ENCODE measurements at regions not wholly inside any gene's neighbourhood (a gene's known extent, or its start where the extent isn't known, plus 50 kb on each side); places are given as distances from the start of the nearest gene placed in this dataset.

- no peak overlapping the region for H3K4me2 ChIP-seq (ENCODE audit: insufficient read depth, low read length)
- peaks cover 6% of the 10 kb centered on the region for H3K9me3 ChIP-seq (ENCODE audit: low read depth, low read length)
- H2AFZ ChIP-seq (ENCODE audit: low read length), result no peak overlapping the region
- DNase-seq (ENCODE audit: insufficient read length, low spot score, missing footprints), result no peak
- no peaks in the 10 kb centered on the region for H3K27me3 ChIP-seq (ENCODE audit: insufficient read depth, low read length)
- no peak for TF ChIP-seq CTCF (IDR thresholded peaks at IDR 0.05; ENCODE audit: extremely low read depth, low read depth, low read length)
- H3K36me3 ChIP-seq (ENCODE audit: insufficient read depth, low read length), result no peaks in the 10 kb centered on the region
- no peak overlapping the region for H3K27ac ChIP-seq (ENCODE audit: low read depth, low read length)
- no peaks in the 10 kb centered on the region for H4K20me1 ChIP-seq (ENCODE audit: insufficient read depth, low read length)
- H3K79me2 ChIP-seq (ENCODE audit: insufficient read depth, low read length), result no peaks in the 10 kb centered on the region
- no peaks in the 10 kb centered on the region for H3K4me1 ChIP-seq (ENCODE audit: insufficient read depth, low read length)
- no peak overlapping the region for H3K4me3 ChIP-seq (ENCODE audit: insufficient read depth, low read length)
Measured at GRCh38 chr13:70237131-70237530, 128.9 kb upstream of the KLHL1 start.

- H3K27ac ChIP-seq (ENCODE audit: low read depth, low read length), result no peak overlapping the region
- no peaks in the 10 kb centered on the region for H3K36me3 ChIP-seq (ENCODE audit: insufficient read depth, low read length)
- H2AFZ ChIP-seq (ENCODE audit: low read length), result no peak overlapping the region
- no peak overlapping the region for H3K4me3 ChIP-seq (ENCODE audit: insufficient read depth, low read length)
- no peaks in the 10 kb centered on the region for H3K27me3 ChIP-seq (ENCODE audit: insufficient read depth, low read length)
- no peak for DNase-seq (ENCODE audit: insufficient read length, low spot score, missing footprints)
- peaks cover 8% of the 10 kb centered on the region for H3K9me3 ChIP-seq (ENCODE audit: low read depth, low read length)
- no peak overlapping the region for H3K4me2 ChIP-seq (ENCODE audit: insufficient read depth, low read length)
- TF ChIP-seq CTCF (IDR thresholded peaks at IDR 0.05; ENCODE audit: extremely low read depth, low read depth, low read length), result no peak
- no peaks in the 10 kb centered on the region for H3K79me2 ChIP-seq (ENCODE audit: insufficient read depth, low read length)
- H3K4me1 ChIP-seq (ENCODE audit: insufficient read depth, low read length), result no peaks in the 10 kb centered on the region
- H4K20me1 ChIP-seq (ENCODE audit: insufficient read depth, low read length), result no peaks in the 10 kb centered on the region
Measured at GRCh38 chr13:70235565-70235964, 127.3 kb upstream of the KLHL1 start.

GRCh38 chr13:70223911-70224310 is 115.7 kb upstream of the KLHL1 start:
- no peaks in the 10 kb centered on the region for H3K79me2 ChIP-seq (ENCODE audit: insufficient read depth, low read length)
- H3K27me3 ChIP-seq (ENCODE audit: insufficient read depth, low read length), result no peaks in the 10 kb centered on the region
- no peak overlapping the region for H3K4me2 ChIP-seq (ENCODE audit: insufficient read depth, low read length)
- no peak for TF ChIP-seq CTCF (IDR thresholded peaks at IDR 0.05; ENCODE audit: extremely low read depth, low read depth, low read length)
- peaks cover 2% of the 10 kb centered on the region for H3K9me3 ChIP-seq (ENCODE audit: low read depth, low read length)
- H3K36me3 ChIP-seq (ENCODE audit: insufficient read depth, low read length), result no peaks in the 10 kb centered on the region
- no peaks in the 10 kb centered on the region for H3K4me1 ChIP-seq (ENCODE audit: insufficient read depth, low read length)
- no peak overlapping the region for H2AFZ ChIP-seq (ENCODE audit: low read length)
- no peak for DNase-seq (ENCODE audit: insufficient read length, low spot score, missing footprints)
- no peak overlapping the region for H3K27ac ChIP-seq (ENCODE audit: low read depth, low read length)
- no peaks in the 10 kb centered on the region for H4K20me1 ChIP-seq (ENCODE audit: insufficient read depth, low read length)
- H3K4me3 ChIP-seq (ENCODE audit: insufficient read depth, low read length), result no peak overlapping the region

GRCh38 chr13:70222926-70223325 is 114.7 kb upstream of the KLHL1 start:
- H3K9me3 ChIP-seq (ENCODE audit: low read depth, low read length), result peaks cover 2% of the 10 kb centered on the region
- H3K27ac ChIP-seq (ENCODE audit: low read depth, low read length), result no peak overlapping the region
- H3K4me2 ChIP-seq (ENCODE audit: insufficient read depth, low read length), result no peak overlapping the region
- no peak overlapping the region for H3K4me3 ChIP-seq (ENCODE audit: insufficient read depth, low read length)
- H2AFZ ChIP-seq (ENCODE audit: low read length), result no peak overlapping the region
- no peak for DNase-seq (ENCODE audit: insufficient read length, low spot score, missing footprints)
- H4K20me1 ChIP-seq (ENCODE audit: insufficient read depth, low read length), result no peaks in the 10 kb centered on the region
- no peaks in the 10 kb centered on the region for H3K36me3 ChIP-seq (ENCODE audit: insufficient read depth, low read length)
- TF ChIP-seq CTCF (IDR thresholded peaks at IDR 0.05; ENCODE audit: extremely low read depth, low read depth, low read length), result no peak
- no peaks in the 10 kb centered on the region for H3K27me3 ChIP-seq (ENCODE audit: insufficient read depth, low read length)
- no peaks in the 10 kb centered on the region for H3K79me2 ChIP-seq (ENCODE audit: insufficient read depth, low read length)
- no peaks in the 10 kb centered on the region for H3K4me1 ChIP-seq (ENCODE audit: insufficient read depth, low read length)

Measured in osteoblast (primary cell).